Spinal cord (tissue), 9 donors: ENCODE measurements at regions not wholly inside any gene's neighbourhood (a gene's known extent, or its start where the extent isn't known, plus 50 kb on each side); places are given as distances from the start of the nearest gene placed in this dataset.
"Not testable (repeated sequence)": the region's sequence is repeated elsewhere in the genome, so short reads cannot be mapped to it uniquely, and the experiment has no call there.

Experiments used
- DNase-seq, 6 donors: peaks; one replicate each; pipeline versions ENCODE4 v3.0.0 to v3.0.0-alpha.2; 2013 to 2015; ENCODE audit warnings: low spot score in 6 of 6, low read depth in 4 of 6
- H3K27ac ChIP-seq: one replicate; pipeline ENCODE4 v1.5.1; 2013; ENCODE audit warnings: low read depth, low read length, control low read depth
- H3K27me3 ChIP-seq: one replicate; pipeline ENCODE4 v1.6.1; 2013; ENCODE audit warnings: low read length; ENCODE audit not compliant: control insufficient read depth, insufficient read depth
- H3K36me3 ChIP-seq: one replicate; pipeline ENCODE4 v1.6.1; 2013; ENCODE audit warnings: low read length; ENCODE audit not compliant: control insufficient read depth, insufficient read depth
- H3K4me1 ChIP-seq: one replicate; pipeline ENCODE4 v1.6.1; 2013; ENCODE audit warnings: low read length; ENCODE audit not compliant: control insufficient read depth, insufficient read depth
- H3K4me3 ChIP-seq: one replicate; pipeline ENCODE4 v1.5.1; 2013; ENCODE audit warnings: low read depth, low read length, control low read depth
- H3K9me3 ChIP-seq: one replicate; pipeline ENCODE4 v1.6.1; 2013; ENCODE audit warnings: low read length; ENCODE audit not compliant: control insufficient read depth, insufficient read depth
- WGBS: methylation state at CpG from one replicate; pipeline ENCODE4 v1.1.5; 2013; ENCODE audit warnings: missing lambda C conversion rate; ENCODE audit not compliant: insufficient coverage; 5-methylcytosine and 5-hydroxymethylcytosine counted together
- donor health status: healthy.

DNA sequence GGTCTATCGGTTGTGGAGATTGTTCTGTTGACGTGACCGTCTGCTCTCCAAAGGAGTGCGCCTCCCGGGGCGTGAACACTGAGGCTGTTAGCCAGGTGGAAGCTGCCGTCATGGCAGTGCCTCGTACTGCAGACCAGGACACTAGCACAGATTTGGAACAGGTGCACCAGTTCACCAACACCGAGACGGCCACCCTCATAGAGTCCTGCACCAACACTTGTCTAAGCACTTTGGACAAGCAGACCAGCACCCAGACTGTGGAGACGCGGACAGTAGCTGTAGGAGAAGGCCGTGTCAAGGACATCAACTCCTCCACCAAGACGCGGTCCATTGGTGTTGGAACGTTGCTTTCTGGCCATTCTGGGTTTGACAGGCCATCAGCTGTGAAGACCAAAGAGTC, 128.9 kb upstream of the DMRT1 start:
- DNase-seq: no peak
- Histone ChIP-seq H3K36me3 (peaks cover 26% of the 10 kb centered on the region), H3K27me3 (no peaks in the 10 kb centered on the region), H3K27ac (peak overlapping the region; percentile 59), H3K4me1 (peaks cover 49% of the 10 kb centered on the region), H3K4me3 (peak overlapping the region; percentile 13), H3K9me3 (no peaks in the 10 kb centered on the region)
- WGBS: 90% methylated on average over 13 of the region's 16 CpGs

DNA sequence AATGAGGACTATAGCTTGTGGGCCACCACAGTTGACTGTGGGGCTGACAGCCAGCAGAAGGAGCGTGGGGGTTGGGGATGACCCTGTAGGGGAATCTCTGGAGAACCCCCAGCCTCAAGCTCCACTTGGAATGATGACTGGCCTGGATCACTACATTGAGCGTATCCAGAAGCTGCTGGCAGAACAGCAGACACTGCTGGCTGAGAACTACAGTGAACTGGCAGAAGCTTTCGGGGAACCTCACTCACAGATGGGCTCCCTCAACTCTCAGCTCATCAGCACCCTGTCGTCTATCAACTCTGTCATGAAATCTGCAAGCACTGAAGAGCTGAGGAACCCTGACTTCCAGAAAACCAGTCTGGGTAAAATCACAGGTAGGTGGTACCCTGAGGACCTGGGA, 128.4 kb upstream of the DMRT1 start:
- no peaks in the 10 kb centered on the region for H3K9me3 ChIP-seq
- peak overlapping the region; percentile 13 for H3K4me3 ChIP-seq
- 76% methylated on average over 3 of the region's 4 CpGs for WGBS
- peak in 1 of 6 donors; percentile 65 for DNase-seq
- H3K27ac ChIP-seq: peak overlapping the region; percentile 59
- peaks cover 49% of the 10 kb centered on the region for H3K4me1 ChIP-seq
- no peaks in the 10 kb centered on the region for H3K27me3 ChIP-seq
- H3K36me3 ChIP-seq: peaks cover 26% of the 10 kb centered on the region

DNA sequence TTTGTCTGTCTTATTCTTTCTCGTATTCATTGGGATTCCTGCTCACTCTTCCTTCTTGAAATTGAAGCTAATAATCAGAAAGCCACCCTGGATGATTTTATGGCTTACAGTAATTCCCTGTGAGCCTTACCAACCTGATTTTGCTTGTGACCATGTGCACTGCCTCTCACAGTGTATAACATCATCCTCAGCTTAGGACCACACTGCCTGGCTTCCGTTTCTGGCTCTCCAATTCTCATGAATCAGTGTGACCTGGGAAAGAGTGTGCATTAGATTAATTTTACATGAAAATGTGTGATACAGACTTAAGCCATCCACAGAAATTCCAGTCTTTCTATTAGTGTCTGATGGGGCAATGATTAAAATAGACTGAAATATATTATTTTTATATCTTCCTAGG, 126.8 kb upstream of the DMRT1 start:
- no peaks in the 10 kb centered on the region for H3K27me3 ChIP-seq
- H3K27ac ChIP-seq: peak overlapping the region; percentile 67
- peak overlapping the region; percentile 1 for H3K4me3 ChIP-seq
- 100% methylated on average over 1 of the region's 2 CpGs for WGBS
- H3K9me3 ChIP-seq: no peaks in the 10 kb centered on the region
- no peak for DNase-seq
- H3K36me3 ChIP-seq: peaks cover 26% of the 10 kb centered on the region
- H3K4me1 ChIP-seq: peaks cover 44% of the 10 kb centered on the region

DNA sequence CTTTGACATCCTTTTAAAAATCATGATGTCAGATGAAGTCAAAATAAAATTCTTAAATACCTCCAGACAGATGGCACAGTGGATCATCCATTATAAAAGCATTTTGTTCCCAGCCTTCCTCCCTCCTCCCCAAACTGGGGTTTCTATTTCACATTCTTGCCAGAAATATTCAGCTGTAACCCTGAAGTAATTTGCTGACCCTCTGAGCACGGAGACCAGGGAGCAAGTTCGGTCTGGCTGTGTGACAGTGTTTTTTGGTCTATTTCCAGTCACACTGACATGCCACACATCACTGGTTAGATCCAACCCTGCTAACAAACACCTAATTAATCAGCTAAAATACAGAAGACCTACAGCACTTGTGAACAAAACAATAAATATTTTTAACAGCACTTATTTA, 126.2 kb upstream of the DMRT1 start:
- Histone ChIP-seq H3K9me3 (no peaks in the 10 kb centered on the region), H3K36me3 (peaks cover 26% of the 10 kb centered on the region), H3K27me3 (no peaks in the 10 kb centered on the region), H3K27ac (peak overlapping the region; percentile 67), H3K4me1 (peaks cover 44% of the 10 kb centered on the region), H3K4me3 (no peak overlapping the region)
- 60% methylated on average over 1 of the region's 2 CpGs for WGBS
- DNase-seq: peak in 2 of 6 donors; percentile 54 to 81

DNA sequence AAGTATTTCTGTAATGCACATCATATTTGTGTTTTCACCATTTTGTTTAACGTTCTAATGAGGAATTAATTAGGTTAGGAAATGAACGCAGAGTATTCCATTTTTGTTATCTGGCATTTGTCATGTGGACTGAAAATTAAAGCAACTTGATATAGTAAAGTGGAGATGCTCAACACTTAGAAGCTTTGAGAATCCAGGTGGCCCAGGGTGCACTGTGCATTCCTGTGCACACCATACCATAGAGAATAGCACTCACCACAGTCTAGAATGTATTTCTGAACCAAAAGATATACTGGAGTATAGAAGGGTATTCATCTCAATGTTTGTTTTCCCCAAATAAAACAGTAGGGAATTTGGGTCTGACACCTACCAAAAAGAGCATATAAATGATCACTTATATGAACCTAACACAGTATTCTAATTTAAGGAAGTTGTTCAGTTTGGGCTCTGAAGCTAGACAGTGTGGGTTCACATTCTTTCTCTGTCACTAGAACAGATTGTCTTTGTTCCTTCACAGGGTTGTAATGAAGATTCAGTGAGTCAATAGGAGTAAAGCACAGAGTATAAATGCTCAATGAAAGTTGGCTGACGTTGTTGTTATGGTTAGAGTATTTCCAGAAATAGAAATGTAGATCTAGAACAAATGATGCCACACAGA, 125.6 kb upstream of the DMRT1 start:
- Histone ChIP-seq H3K4me3 (no peak overlapping the region), H3K27ac (peak overlapping the region; percentile 67), H3K36me3 (peaks cover 24% of the 10 kb centered on the region), H3K4me1 (peaks cover 47% of the 10 kb centered on the region), H3K9me3 (no peaks in the 10 kb centered on the region), H3K27me3 (no peaks in the 10 kb centered on the region)
- 73% methylated on average over 2 of the region's 3 CpGs for WGBS
- peak in 2 of 6 donors; percentile 57 to 71 for DNase-seq

DNA sequence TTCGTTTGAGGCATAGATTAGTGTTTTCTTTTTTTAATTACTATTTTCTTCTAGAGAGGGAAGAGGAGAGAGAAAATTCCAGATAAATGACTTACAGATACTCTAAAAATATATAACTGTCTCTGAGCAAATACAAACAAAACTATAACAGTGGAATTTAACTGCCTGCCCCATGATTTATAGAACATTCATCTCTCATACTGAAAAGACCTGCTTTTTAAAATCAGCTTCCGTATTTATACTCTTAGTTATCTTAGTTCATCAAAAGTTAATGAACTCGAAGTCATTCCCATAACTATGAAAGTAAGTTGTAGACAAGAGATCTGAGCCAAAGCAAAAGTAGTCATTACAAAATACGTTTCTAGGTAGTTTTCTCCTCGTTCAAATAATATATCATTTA, 123.8 kb upstream of the DMRT1 start:
- Histone ChIP-seq H3K4me1 (peaks cover 29% of the 10 kb centered on the region), H3K27ac (no peak overlapping the region), H3K36me3 (peaks cover 6% of the 10 kb centered on the region), H3K27me3 (no peaks in the 10 kb centered on the region), H3K4me3 (no peak overlapping the region), H3K9me3 (no peaks in the 10 kb centered on the region)
- no peak for DNase-seq
- WGBS: no CpG with 5 or more reads among the region's 5 CpGs

DNA sequence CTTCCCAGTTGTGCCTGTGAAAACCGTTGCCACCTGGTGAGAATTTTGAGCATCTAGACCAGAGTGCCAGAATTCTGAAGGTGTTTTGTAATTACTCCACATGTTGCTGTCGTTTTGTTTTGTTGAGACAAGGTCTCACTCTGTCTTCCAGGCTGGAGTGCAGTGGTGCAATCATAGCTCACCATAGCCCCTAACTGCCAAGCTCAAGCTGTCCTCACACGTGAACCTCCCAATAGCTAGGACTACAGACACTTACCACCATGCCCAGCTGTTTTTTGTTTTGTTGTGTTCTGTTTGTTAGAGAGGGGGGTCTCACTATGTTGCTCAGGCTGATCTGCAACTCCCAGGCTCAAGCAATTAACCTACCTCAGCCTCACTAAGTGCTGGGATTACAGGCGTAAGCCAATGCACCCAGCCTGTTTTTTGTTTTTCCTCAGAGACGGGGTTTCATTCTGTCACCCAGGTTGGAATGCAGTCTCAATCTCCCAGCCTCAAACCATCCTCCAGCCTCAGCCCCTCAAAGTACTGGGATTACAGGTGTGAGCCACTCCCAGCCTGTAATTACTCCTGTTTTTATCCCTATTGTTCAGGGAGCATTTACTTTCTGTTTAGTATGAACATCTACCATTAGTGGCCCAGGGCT, 121.1 kb upstream of the DMRT1 start:
- H3K4me3 ChIP-seq: no peak overlapping the region
- DNase-seq: peak in 1 of 6 donors; percentile 37
- WGBS: 71% methylated on average over 2 of the region's 5 CpGs
- no peaks in the 10 kb centered on the region for H3K36me3 ChIP-seq
- peaks cover 29% of the 10 kb centered on the region for H3K4me1 ChIP-seq
- H3K9me3 ChIP-seq: no peaks in the 10 kb centered on the region
- peak overlapping the region; percentile 30 for H3K27ac ChIP-seq
- no peaks in the 10 kb centered on the region for H3K27me3 ChIP-seq

DNA sequence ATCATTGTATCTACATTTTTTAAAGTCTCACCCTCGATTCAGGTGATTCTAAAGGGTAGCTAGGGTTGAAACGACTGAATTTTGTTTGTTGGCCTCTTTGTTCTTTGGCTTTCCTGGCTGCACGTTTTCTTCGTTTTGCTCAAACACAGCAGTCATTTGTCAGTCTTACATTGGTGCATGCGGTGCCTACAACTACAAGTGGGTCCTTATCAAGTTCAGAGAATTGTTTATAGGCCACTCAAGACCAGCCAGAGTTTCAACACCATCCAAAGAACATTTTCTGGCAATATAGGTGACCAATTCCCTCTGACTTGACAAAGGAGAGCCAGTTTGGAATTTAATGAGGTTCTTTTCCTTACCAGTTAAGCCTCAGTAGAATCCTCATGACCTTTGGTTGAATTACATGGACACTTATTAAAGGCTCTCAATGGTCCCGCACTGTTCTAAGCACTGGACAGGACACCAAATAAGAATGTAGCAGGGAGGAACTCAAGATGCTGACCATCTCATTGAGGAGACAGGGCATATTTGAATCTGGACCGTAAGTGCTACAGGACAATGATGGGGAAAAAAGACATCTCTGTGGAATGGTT, 119.0 kb upstream of the DMRT1 start:
- Histone ChIP-seq H3K4me3 (no peak overlapping the region), H3K36me3 (no peaks in the 10 kb centered on the region), H3K4me1 (peaks cover 31% of the 10 kb centered on the region), H3K27me3 (no peaks in the 10 kb centered on the region), H3K27ac (no peak overlapping the region), H3K9me3 (no peaks in the 10 kb centered on the region)
- DNase-seq: no peak
- WGBS: 81% methylated on average over 6 of the region's 7 CpGs

DNA sequence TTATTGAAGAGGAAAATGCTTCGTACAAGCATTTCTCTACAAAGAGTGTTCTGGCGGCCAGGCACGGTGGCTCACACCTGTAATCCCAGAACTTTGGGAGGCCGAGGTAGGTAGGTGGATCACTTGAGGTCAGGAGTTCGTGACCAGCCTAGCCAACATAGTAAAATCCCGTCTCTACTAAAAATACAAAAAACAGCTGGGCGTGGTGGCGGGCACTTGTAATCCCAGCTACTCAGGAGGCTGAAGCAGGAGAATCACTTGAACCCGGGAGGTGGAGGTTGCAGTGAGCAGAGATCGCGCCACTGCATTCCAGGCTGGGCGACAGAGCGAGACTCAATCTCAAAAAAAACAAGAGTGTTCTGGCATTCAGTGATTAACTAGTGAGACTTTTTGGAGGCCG, 117.0 kb upstream of the DMRT1 start:
- not testable (repeated sequence) for DNase-seq, H3K9me3 ChIP-seq, H3K27me3 ChIP-seq, H3K4me3 ChIP-seq, H3K36me3 ChIP-seq, H3K27ac ChIP-seq
- H3K4me1 ChIP-seq: peaks cover 26% of the 10 kb centered on the region
- WGBS: 97% methylated on average over 7 of the region's 14 CpGs

DNA sequence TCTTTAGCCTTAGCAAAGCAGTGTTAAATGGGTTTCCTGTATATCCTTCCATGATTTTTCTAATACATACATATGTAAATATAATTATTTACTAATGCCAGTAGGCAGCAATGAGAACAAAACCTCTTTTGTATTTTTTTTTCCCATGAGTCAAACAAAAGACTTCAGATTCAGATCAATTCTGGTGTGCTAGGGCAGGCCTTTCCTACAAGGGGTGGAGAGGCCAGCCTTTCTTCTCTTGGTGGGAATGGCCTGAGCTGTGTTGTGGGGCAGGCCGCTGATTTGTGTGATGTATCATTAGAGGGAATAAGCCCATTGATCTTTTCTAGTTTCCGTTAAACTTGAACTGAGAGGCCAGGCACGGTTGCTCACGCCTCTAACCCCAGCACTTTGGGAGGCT, 115.5 kb upstream of the DMRT1 start:
- H3K9me3 ChIP-seq: no peaks in the 10 kb centered on the region
- H3K27me3 ChIP-seq: no peaks in the 10 kb centered on the region
- H3K27ac ChIP-seq: no peak overlapping the region
- H3K4me3 ChIP-seq: no peak overlapping the region
- H3K4me1 ChIP-seq: peaks cover 21% of the 10 kb centered on the region
- H3K36me3 ChIP-seq: peaks cover 9% of the 10 kb centered on the region
- WGBS: 75% methylated on average over 3 of the region's 4 CpGs
- no peak for DNase-seq
